ENCODE measurements at regions not wholly inside any gene's neighbourhood (a gene's known extent, or its start where the extent isn't known, plus 50 kb on each side); places are given as distances from the start of the nearest gene placed in this dataset.

DNA sequence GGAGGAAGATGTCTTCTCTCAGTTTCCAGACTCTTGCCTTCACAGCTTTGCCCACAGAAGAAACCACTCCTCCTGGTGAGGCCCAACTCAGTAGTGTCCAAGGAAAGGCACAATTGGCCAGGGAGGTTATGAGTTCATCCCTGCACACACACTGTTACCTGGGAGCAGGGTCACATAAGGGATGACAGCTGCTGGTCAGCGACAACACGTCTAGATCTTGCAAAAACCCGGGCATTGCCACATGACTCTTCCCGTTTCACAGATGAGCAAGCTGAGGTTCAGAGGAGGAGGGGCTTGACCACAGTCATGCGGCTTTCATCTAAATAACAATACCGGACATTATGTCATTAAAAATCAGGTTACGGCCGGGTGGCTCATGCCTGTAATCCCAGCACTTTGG is 186.0 kb downstream of the COPRS start:
- CTCF ChIA-PET = no interaction called here
- intact Hi-C loops (cut with DNase I, micrococcal nuclease) = no loop called here
- POLR2A ChIA-PET = no interaction called here
- Mint-ChIP-seq H3K9me3 (no peaks in the 10 kb centered on the region), H3K27me3 (peaks cover 55% of the 10 kb centered on the region), H3K4me1 (ENCODE audit: low read depth) (no peaks in the 10 kb centered on the region), H3K4me3 (no peak overlapping the region), H3K27ac (no peak overlapping the region), H3K36me3 (ENCODE audit: low read depth) (no peaks in the 10 kb centered on the region)
- Histone ChIP-seq H3K27me3 (ENCODE audit: control insufficient read depth in 1 of 2, insufficient read depth in 2 of 2, low read length in 2 of 2) (peaks cover 13% of the 10 kb centered on the region in 2 experiments), H3K4me3 (ENCODE audit: low read length) (no peak overlapping the region), H3K27ac (ENCODE audit: low read depth in 1 of 2, low read length in 2 of 2) (no peak overlapping the region), H3K4me1 (ENCODE audit: insufficient read depth, low read length) (no peaks in the 10 kb centered on the region), H3K36me3 (ENCODE audit: insufficient read depth, low read length) (no peaks in the 10 kb centered on the region), H3K9me3 (ENCODE audit: control insufficient read depth in 1 of 2, insufficient read depth in 1 of 2, low read length in 2 of 2) (peaks cover 0 to 5% of the 10 kb centered on the region in 2 experiments)
- DNase-seq = no peak
- TF ChIP-seq, protein P1, sequence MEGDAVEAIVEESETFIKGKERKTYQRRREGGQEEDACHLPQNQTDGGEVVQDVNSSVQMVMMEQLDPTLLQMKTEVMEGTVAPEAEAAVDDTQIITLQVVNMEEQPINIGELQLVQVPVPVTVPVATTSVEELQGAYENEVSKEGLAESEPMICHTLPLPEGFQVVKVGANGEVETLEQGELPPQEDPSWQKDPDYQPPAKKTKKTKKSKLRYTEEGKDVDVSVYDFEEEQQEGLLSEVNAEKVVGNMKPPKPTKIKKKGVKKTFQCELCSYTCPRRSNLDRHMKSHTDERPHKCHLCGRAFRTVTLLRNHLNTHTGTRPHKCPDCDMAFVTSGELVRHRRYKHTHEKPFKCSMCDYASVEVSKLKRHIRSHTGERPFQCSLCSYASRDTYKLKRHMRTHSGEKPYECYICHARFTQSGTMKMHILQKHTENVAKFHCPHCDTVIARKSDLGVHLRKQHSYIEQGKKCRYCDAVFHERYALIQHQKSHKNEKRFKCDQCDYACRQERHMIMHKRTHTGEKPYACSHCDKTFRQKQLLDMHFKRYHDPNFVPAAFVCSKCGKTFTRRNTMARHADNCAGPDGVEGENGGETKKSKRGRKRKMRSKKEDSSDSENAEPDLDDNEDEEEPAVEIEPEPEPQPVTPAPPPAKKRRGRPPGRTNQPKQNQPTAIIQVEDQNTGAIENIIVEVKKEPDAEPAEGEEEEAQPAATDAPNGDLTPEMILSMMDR (IDR thresholded peaks at IDR 0.05) = no peak
- no peak for ATAC-seq (ENCODE audit: poor library complexity)

DNA sequence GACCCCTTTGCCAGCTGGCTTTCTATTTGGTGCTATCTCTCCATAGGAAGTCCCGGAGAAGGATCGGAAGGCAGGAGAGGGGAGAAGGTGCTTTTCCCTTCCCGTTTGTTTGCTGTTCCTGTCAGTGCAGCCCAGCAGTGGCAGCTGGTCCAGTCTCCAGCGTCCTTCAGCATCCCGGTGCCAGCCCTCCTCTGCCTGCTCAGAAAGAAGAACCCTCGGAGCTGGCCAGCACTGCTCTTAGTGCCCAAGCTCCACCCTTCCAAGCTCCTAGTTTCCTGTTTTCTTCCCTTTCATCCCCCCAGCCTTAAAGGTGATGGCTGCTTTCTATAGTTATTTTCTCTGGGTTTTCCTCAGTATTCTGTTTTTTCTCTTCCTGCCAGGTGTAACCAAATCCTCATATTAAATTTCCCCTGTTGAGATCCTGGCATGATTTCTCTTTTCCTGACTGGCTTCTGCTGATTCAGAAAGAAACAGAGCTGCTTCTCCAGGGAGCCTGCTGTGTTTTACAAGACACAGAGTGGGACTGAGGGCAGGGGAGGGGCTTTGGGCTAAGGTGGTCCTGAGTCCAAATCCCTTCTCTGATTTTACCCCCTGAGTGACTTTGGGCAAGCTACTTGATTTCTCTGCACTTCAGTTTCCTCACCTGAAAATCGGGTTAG is 186.8 kb downstream of the COPRS start:
- ChIA-PET POLR2A (no interaction called here), CTCF (no interaction called here)
- H3K27ac Mint-ChIP-seq = no peak overlapping the region
- DNase-seq = no peak
- peaks cover 51% of the 10 kb centered on the region for H3K27me3 Mint-ChIP-seq
- H3K36me3 Mint-ChIP-seq (ENCODE audit: low read depth) = no peaks in the 10 kb centered on the region
- no peak overlapping the region for H3K4me3 ChIP-seq (ENCODE audit: low read length)
- no peaks in the 10 kb centered on the region for H3K4me1 ChIP-seq (ENCODE audit: insufficient read depth, low read length)
- no peak overlapping the region for H3K27ac ChIP-seq (ENCODE audit: low read depth in 1 of 2, low read length in 2 of 2)
- no peaks in the 10 kb centered on the region for H3K36me3 ChIP-seq (ENCODE audit: insufficient read depth, low read length)
- no peaks in the 10 kb centered on the region for H3K4me1 Mint-ChIP-seq (ENCODE audit: low read depth)
- intact Hi-C loops (cut with DNase I, micrococcal nuclease) = no loop called here
- H3K9me3 ChIP-seq (ENCODE audit: control insufficient read depth in 1 of 2, insufficient read depth in 1 of 2, low read length in 2 of 2) = peaks cover 0 to 5% of the 10 kb centered on the region in 2 experiments
- peaks cover 10 to 13% of the 10 kb centered on the region in 2 experiments for H3K27me3 ChIP-seq (ENCODE audit: control insufficient read depth in 1 of 2, insufficient read depth in 2 of 2, low read length in 2 of 2)
- H3K4me3 Mint-ChIP-seq = no peak overlapping the region
- no peaks in the 10 kb centered on the region for H3K9me3 Mint-ChIP-seq
- TF ChIP-seq, protein P1 (IDR thresholded peaks at IDR 0.05) = no peak
- no peak for ATAC-seq (ENCODE audit: poor library complexity)

DNA sequence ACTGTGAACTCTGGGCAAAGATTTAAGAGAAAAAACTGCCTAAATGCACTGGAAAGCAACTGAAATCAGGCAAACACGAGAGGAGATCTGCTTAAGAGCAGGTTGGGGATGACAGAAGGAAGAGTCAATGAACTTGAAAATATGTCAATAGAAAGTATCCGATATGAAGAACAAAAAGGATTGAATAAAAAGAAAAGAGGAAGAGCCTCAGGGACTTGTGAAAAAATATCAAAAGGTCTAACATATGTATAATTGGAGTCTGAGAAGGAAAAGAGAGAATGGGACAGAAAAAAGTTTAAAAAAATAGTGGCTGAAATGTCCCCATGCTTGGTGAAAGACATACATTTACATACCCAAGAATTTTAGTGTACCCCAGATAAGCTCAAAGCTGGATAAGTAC is 195.5 kb downstream of the COPRS start:
- H3K4me3 ChIP-seq (ENCODE audit: low read length) = no peak overlapping the region
- H3K36me3 Mint-ChIP-seq (ENCODE audit: low read depth) = peaks cover 4% of the 10 kb centered on the region
- no peaks in the 10 kb centered on the region for H3K4me1 Mint-ChIP-seq (ENCODE audit: low read depth)
- CTCF ChIA-PET = no interaction called here
- H3K27me3 Mint-ChIP-seq = peaks cover 23% of the 10 kb centered on the region
- no peak overlapping the region for H3K27ac ChIP-seq (ENCODE audit: low read depth in 1 of 2, low read length in 2 of 2)
- H3K4me3 Mint-ChIP-seq = no peak overlapping the region
- ATAC-seq (ENCODE audit: poor library complexity) = no peak
- TF ChIP-seq, protein P1 (IDR thresholded peaks at IDR 0.05) = no peak
- POLR2A ChIA-PET = no interaction called here
- H3K27ac Mint-ChIP-seq = no peak overlapping the region
- peaks cover 14% of the 10 kb centered on the region for H3K9me3 Mint-ChIP-seq
- H3K27me3 ChIP-seq (ENCODE audit: control insufficient read depth in 1 of 2, insufficient read depth in 2 of 2, low read length in 2 of 2) = peaks cover 0 to 3% of the 10 kb centered on the region in 2 experiments
- no peaks in the 10 kb centered on the region for H3K36me3 ChIP-seq (ENCODE audit: insufficient read depth, low read length)
- H3K4me1 ChIP-seq (ENCODE audit: insufficient read depth, low read length) = no peaks in the 10 kb centered on the region
- no peak for DNase-seq
- intact Hi-C loops (cut with DNase I, micrococcal nuclease) = no loop called here
- peaks cover 12 to 14% of the 10 kb centered on the region in 2 experiments for H3K9me3 ChIP-seq (ENCODE audit: control insufficient read depth in 1 of 2, insufficient read depth in 1 of 2, low read length in 2 of 2)

Data from CD4-positive, alpha-beta T cell (primary cell).